K562 (cell line): ENCODE measurements at regions not wholly inside any gene's neighbourhood (a gene's known extent, or its start where the extent isn't known, plus 50 kb on each side); places are given as distances from the start of the nearest gene placed in this dataset.

Source experiments
- CREM ChIP-seq: IDR thresholded peaks from 2 replicates; pipeline ENCODE4 v1.6.1; 2014; ENCODE audit warnings: antibody characterized with exemption, low read depth
- E2F4 ChIP-seq: sonication (generic); formaldehyde crosslinking; IDR thresholded peaks from 2 replicates; pipeline ENCODE4 v1.8.0; 2022; ENCODE audit warnings: mild to moderate bottlenecking, low read depth, missing genetic modification reagents
- HNRNPLL ChIP-seq: fragments of 200-400 bp; formaldehyde crosslinking; IDR thresholded peaks from 2 replicates; pipeline ENCODE4 v1.6.1; 2017; ENCODE audit warnings: low read length, low read depth, mild to moderate bottlenecking; ENCODE audit not compliant: poor library complexity, severe bottlenecking
- LCOR ChIP-seq: sonication (generic); formaldehyde crosslinking; IDR thresholded peaks from 2 replicates; pipeline ENCODE4 v1.8.0; 2022; ENCODE audit warnings: mild to moderate bottlenecking, missing genetic modification reagents
- TSHZ1 ChIP-seq: fragments of 250-450 bp; sonication (Bioruptor Pico); IDR thresholded peaks from 2 replicates; pipeline ENCODE4 v1.4.0; 2020; ENCODE audit warnings: mild to moderate bottlenecking, moderate library complexity
- ZNF398 ChIP-seq: fragments of 250-450 bp; sonication (Bioruptor Pico); IDR thresholded peaks from 2 replicates; pipeline ENCODE4 v1.8.0; 2021; ENCODE audit warnings: moderate library complexity, mild to moderate bottlenecking, inconsistent platforms
- ZNF707 ChIP-seq: fragments of 250-450 bp; sonication (Bioruptor Pico); conservative IDR thresholded peaks from 2 replicates; pipeline ENCODE4 v1.8.0; 2022; ENCODE audit warnings: inconsistent platforms, mild to moderate bottlenecking, moderate library complexity

GRCh38 chr14:83826838-83827237 is 1703.1 kb upstream of the FLRT2 start (continued):
- no peak for TF ChIP-seq ZNF707 (CRISPR knock-in tag)
- no peak for TF ChIP-seq HNRNPLL
- no peak for TF ChIP-seq LCOR (CRISPR knock-in tag)
- no peak for TF ChIP-seq E2F4 (CRISPR knock-in tag)
- TF ChIP-seq ZNF398 (CRISPR knock-in tag): no peak
- TF ChIP-seq TSHZ1 (CRISPR knock-in tag): no peak
- TF ChIP-seq CREM: no peak
- TF ChIP-seq, all 486 proteins: peak for 0
